GM19395 (cell line): ENCODE measurements at regions not wholly inside any gene's neighbourhood (a gene's known extent, or its start where the extent isn't known, plus 50 kb on each side); places are given as distances from the start of the nearest gene placed in this dataset.

Experiments used
- ATAC-seq: cut with Tn5 transposase; IDR thresholded peaks from one replicate; pipeline ENCODE4 v1.9.1; 2021; ENCODE audit warnings: mild to moderate bottlenecking, moderate library complexity; ENCODE audit not compliant: unreplicated experiment

DNA sequence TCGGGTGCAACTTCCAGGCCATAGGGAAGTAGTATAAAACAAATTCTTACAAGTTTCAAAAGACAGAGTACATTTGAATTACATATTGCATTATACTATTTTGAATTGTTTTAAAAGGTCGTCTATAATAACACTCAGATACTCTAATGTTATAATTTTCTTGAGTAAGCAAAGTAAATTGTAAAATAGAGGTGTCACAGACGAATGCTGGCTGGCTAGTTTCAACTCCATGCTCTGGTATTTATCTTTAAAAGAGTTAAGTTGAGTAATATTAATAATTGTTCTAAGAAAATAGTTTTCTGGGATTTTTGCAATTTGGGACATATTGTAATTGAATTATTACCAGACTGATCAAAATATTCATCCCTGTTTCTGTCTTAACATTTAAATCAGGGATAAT, 764.9 kb downstream of the TECRL start:
- ATAC-seq: no peak

DNA sequence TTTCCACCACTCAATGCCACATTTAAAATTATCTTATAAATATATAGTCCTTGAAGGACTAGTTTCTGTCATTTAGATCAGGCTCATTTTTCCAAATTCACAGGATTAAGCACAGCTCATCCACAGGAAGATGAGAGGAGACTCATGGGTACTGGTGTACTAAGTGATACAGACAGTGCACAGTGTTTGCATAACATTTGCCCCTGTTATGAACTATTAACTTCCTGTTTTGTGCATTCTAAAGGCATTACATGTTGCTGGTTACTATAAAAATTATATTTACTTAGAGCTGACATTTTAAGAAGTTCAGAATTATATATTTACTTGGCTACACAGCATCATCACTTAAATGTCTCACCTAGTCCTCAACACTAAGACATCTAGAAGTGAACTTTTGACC, 772.0 kb downstream of the TECRL start:
- no peak for ATAC-seq

GRCh38 chr4:63632858-63633257, 776.4 kb downstream of the TECRL start:
- ATAC-seq: no peak

- no peak for ATAC-seq
Observed at GRCh38 chr4:63620271-63620670, 789.0 kb downstream of the TECRL start.

GRCh38 chr4:63619771-63620170, 789.5 kb downstream of the TECRL start:
- no peak for ATAC-seq

- ATAC-seq: no peak
Observed at GRCh38 chr4:63618883-63619718, 790.1 kb downstream of the TECRL start.

- ATAC-seq: no peak
Observed at GRCh38 chr4:63607169-63607872, 801.9 kb downstream of the TECRL start.

GRCh38 chr4:63589796-63590195, 819.5 kb downstream of the TECRL start:
- ATAC-seq: no peak

GRCh38 chr4:63583561-63583960, 825.7 kb downstream of the TECRL start:
- no peak for ATAC-seq

- no peak for ATAC-seq
Observed at GRCh38 chr4:63583007-63583406, 826.2 kb downstream of the TECRL start.

DNA sequence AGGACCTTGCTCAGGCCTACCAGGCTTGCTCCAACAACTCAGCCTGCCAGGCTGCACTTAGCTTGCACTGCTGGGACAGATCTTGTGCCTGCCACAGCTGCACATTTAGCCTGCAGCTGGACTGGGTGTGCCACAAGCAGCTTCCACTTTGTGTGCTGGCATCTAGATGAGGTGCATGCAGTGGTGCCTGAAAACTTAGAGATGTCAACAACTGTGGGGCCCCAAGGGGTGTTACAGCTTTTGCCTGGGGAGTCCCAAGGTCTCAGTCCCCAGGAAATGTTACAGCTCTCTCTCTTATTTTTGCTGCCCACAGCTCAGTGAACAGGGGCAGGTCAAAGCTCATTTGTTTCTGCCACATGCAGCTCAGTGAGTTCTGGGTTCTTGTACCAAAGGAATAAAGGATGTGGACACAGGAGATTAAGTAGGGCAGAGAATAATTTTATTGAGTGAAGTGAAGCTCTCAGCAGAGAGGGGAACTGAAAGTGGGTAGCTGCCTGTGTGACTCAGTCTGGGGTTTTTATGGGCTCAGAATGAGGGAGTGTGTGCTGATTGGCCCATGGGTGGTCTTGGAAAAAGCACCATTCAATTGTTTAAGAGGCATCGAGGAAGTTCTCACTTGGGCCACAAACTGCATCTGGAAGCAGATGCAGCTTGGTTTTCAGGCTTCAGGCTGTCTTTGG, 828.3 kb downstream of the TECRL start:
- no peak for ATAC-seq

DNA sequence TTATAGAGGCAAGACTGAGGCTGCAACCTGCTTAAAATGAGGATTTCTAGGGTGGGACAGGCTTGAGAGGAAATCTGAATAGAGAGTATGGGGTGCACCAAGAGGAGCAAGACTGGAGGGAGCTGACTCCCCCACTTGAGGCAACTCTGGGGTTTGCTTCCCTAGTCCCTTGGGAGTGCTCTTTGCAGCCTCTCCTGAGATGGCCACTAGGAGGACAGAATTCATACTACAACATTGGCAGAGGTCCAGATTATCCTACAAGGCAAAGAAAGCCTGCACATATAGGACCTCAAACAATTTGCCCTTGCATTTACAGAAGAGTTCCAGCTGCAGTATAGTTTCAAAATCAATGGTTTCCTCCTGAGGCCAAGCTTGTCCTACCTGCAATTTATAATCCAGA, 830.9 kb downstream of the TECRL start:
- ATAC-seq: no peak

- no peak for ATAC-seq
Observed at GRCh38 chr4:63566658-63567057, 842.6 kb downstream of the TECRL start.

DNA sequence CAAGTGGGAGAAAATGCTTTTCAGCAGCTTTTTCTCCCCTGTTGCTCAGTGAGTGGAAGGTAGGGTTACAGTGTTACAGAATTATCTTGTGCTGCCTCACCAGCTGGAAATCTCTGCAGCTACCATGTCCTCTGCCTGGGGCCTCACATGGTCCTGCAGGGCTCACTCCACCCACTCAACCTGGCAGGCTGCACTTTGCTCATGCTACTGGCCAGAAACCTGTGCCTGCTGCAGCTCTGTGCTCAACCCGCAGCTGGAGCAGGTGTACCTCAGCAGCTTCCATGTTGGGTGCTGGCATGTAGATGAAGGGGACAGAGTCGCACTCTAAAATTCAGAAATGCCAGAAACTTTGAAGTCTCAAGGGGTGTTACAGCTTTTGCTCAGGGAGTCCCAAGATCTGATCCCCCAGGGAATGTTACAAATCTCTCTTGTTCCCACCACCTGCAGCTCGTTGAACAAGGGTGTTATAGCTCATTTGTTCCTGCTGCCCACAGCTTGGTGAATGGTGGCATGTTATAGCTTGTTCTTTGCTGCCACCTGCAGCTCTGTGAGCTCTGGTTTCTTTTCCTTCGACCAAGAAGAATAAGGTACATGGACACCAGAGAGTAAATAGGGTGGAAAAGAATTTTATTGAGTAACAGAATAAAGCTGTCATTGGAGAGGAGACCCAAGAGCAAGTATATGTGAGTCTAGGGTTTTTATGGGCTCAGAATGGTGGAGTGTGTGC, 845.8 kb downstream of the TECRL start:
- ATAC-seq: no peak

DNA sequence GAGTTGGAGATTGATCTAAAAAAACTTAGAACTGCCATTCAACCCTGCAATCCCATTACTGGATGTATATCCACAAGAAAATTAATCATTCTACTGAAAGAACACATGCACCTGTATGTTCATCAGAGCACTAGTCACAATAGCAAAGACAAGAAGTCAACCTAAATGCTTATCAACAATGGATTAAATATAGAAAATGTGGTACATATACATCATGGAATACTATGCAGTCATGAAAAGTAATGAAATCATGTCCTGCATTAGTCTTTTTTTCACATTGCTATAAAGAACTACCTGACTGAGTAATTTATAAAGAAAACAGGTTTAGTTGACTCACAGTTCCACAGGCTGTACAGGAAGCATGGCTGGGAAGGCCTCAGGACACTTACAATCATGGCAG, 850.5 kb downstream of the TECRL start:
- ATAC-seq: no peak

- ATAC-seq: no peak
Observed at GRCh38 chr4:63556332-63556731, 852.9 kb downstream of the TECRL start.

DNA sequence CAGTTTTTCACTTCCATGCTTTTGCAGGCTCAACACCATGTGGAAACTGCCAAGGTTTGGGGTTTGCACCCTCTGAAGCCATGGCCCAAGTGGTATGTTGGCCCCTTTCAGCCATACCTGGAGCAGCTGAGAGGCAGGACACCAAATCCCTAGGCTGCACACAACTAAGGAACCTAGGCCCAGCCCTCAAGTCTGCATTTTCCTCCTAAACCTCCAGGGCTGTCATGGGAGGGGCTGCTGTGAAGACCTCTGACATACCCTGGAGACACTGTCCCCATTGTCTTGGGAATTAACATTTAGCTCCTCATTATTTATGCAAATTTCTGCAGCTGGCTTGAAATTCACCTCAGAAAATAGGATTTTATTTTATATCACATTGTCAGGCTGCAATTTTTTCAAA, 856.1 kb downstream of the TECRL start:
- no peak for ATAC-seq

DNA sequence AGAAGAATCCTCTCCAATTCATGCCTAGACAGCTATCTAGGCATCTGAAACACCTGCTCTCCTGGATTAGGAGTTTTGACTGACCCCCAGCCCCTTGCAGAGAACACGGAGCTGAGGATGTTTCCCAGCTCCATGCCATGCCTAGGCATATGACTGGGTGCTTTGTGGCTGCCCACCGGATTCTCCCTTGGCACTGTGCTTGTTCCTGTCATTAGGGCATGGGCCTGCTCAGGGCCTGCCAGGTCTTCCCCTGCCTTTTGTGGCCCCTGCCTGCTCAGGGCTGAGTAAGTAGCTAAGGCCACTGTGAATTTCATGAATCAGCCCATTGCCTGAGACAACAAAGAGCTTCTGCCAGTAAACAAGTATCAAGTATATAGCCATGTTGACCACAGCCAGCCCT, 867.4 kb downstream of the TECRL start:
- no peak for ATAC-seq

DNA sequence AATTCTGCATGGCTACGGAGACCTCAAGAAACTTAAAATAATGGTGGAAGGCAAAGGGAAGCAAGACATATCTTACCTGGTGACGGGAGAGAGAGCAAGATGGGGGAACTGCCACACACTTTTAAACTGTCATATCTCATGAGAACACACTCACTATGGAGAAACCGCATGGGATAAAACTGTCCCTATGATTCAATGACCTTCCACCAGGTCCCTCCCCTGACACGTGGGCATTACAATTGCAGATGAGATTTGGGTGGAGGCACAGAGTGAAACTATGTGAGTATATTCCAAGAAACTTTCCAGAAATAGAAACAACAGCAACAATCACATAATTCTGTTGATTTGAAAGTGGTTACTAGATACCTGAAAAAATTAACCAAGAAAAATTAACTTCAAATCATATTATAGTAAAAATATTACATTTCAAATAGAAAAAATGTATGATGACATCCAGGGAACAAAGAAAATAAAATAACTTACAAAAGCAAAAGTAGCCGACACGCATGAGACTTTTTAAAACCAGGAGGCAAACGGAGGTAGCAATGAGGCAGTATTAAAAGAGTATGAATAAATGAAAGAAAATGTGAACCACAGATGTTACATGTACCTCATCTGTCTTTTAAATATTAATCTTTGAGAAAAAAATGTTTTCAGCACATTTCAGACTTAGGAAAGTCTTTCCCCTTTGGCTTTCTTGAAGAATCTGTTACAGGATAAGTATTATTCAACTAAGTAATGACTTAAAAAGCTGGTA, 879.5 kb downstream of the TECRL start:
- ATAC-seq: no peak

- no peak for ATAC-seq
Observed at GRCh38 chr4:63528256-63528991, 880.8 kb downstream of the TECRL start.
